GM23338 (cell line): ENCODE measurements at regions not wholly inside any gene's neighbourhood (a gene's known extent, or its start where the extent isn't known, plus 50 kb on each side); places are given as distances from the start of the nearest gene placed in this dataset.
A peak's percentile ranks its signal among the peaks of the same experiment; 100 is the strongest.

Experiments used
- ATAC-seq: fragments of 200-7000 bp; cut with Tn5 transposase; 3 replicates; pipeline ENCODE4 v1.9.1; 2020
- DNase-seq: peaks from one replicate; pipeline ENCODE4 v3.0.0-alpha.2; 2015; ENCODE audit warnings: low spot score
- H2AFZ ChIP-seq: fragments of 200-600 bp; sonication (generic); 2 replicates; pipeline ENCODE4 v1.8.0; 2016; ENCODE audit warnings: antibody characterized with exemption, mild to moderate bottlenecking, moderate library complexity
- H3F3A ChIP-seq: fragments of 200-600 bp; sonication (generic); replicated peaks from 2 replicates; pipeline ENCODE4 v1.8.0; 2017; ENCODE audit warnings: antibody characterized with exemption, mixed run types, low read depth
- H3K27ac ChIP-seq: fragments of 200-600 bp; sonication (generic); 2 replicates; pipeline ENCODE4 v1.6.1; 2016; ENCODE audit warnings: low read depth
- H3K27me3 ChIP-seq: fragments of 200-600 bp; sonication (generic); 2 replicates; pipeline ENCODE4 v1.8.0; 2016; ENCODE audit warnings: mild to moderate bottlenecking, mixed run types, moderate library complexity; ENCODE audit not compliant: insufficient read depth
- H3K36me3 ChIP-seq: fragments of 200-600 bp; sonication (generic); 2 replicates; pipeline ENCODE4 v1.8.0; 2016; ENCODE audit warnings: mild to moderate bottlenecking; ENCODE audit not compliant: insufficient read depth
- H3K4me1 ChIP-seq: fragments of 200-600 bp; sonication (generic); 2 replicates; pipeline ENCODE4 v1.8.0; 2016; ENCODE audit warnings: mild to moderate bottlenecking, moderate library complexity; ENCODE audit not compliant: insufficient read depth
- H3K4me2 ChIP-seq: fragments of 200-600 bp; sonication (generic); 2 replicates; pipeline ENCODE4 v1.7.1; 2017; ENCODE audit warnings: mixed run types
- H3K4me3 ChIP-seq: fragments of 200-600 bp; sonication (generic); 2 replicates; pipeline ENCODE4 v1.6.1; 2016; ENCODE audit warnings: mixed run types
- H3K79me2 ChIP-seq: fragments of 200-600 bp; sonication (generic); replicated peaks from 2 replicates; pipeline ENCODE4 v1.8.0; 2017; ENCODE audit warnings: mild to moderate bottlenecking; ENCODE audit not compliant: insufficient read depth
- H3K9me2 ChIP-seq: fragments of 200-600 bp; sonication (generic); 2 replicates; pipeline ENCODE4 v1.8.0; 2017; ENCODE audit not compliant: insufficient read depth
- H4K20me1 ChIP-seq: fragments of 200-600 bp; sonication (generic); replicated peaks from 2 replicates; pipeline ENCODE4 v1.8.0; 2017; ENCODE audit warnings: mild to moderate bottlenecking; ENCODE audit not compliant: insufficient read depth
- H3K27ac Mint-ChIP-seq: 2 replicates; pipeline ENCODE4 v1.8.0; 2020; ENCODE audit warnings: inconsistent platforms, mild to moderate bottlenecking, moderate library complexity, mixed read lengths
- H3K27me3 Mint-ChIP-seq: 3 replicates; pipeline ENCODE4 v1.8.0; 2022; ENCODE audit warnings: low read depth, mild to moderate bottlenecking, moderate library complexity, mixed read lengths, inconsistent platforms; ENCODE audit not compliant: insufficient read depth, poor library complexity
- H3K36me3 Mint-ChIP-seq: 3 replicates; pipeline ENCODE4 v1.8.0; 2021; ENCODE audit warnings: low read depth, mild to moderate bottlenecking, inconsistent platforms, moderate library complexity, mixed read lengths
- H3K4me1 Mint-ChIP-seq: 3 replicates; pipeline ENCODE4 v1.8.0; 2020; ENCODE audit warnings: mild to moderate bottlenecking, inconsistent platforms, mixed read lengths
- H3K4me3 Mint-ChIP-seq: 3 replicates; pipeline ENCODE4 v1.8.0; 2021; ENCODE audit warnings: moderate library complexity, mild to moderate bottlenecking, inconsistent platforms, mixed read lengths
- H3K9me3 Mint-ChIP-seq: 3 replicates; pipeline ENCODE4 v1.8.0; 2020; ENCODE audit warnings: moderate library complexity, mild to moderate bottlenecking, inconsistent platforms, mixed read lengths
- CREB1 ChIP-seq: fragments of 250-450 bp; sonication (Bioruptor Pico); IDR thresholded peaks from 2 replicates; pipeline ENCODE4 v1.5.0; 2020; ENCODE audit warnings: low read depth, mild to moderate bottlenecking, moderate library complexity
- EZH2phosphoT487 ChIP-seq: fragments of 200-600 bp; sonication (generic); IDR thresholded peaks from one replicate; pipeline ENCODE4 v1.8.1; 2018; ENCODE audit warnings: antibody characterized with exemption; ENCODE audit not compliant: unreplicated experiment
- JUNB ChIP-seq: IDR thresholded peaks from one replicate; pipeline ENCODE4 v1.6.1; 2016; ENCODE audit warnings: antibody characterized with exemption; ENCODE audit not compliant: unreplicated experiment
- POLR2AphosphoS5 ChIP-seq: IDR thresholded peaks from 2 replicates; pipeline ENCODE4 v1.6.1; 2016; ENCODE audit warnings: antibody characterized with exemption, low read depth
- STAT1 ChIP-seq: IDR thresholded peaks from one replicate; pipeline ENCODE4 v1.6.1; 2016; ENCODE audit warnings: antibody characterized with exemption; ENCODE audit not compliant: unreplicated experiment
- ZNF114 ChIP-seq: fragments of 250-450 bp; sonication (Bioruptor Pico); IDR thresholded peaks from 2 replicates; pipeline ENCODE4 v1.5.0; 2020; ENCODE audit warnings: mild to moderate bottlenecking, moderate library complexity
- ZNF331 ChIP-seq: fragments of 250-450 bp; sonication (Bioruptor Pico); IDR thresholded peaks from 2 replicates; pipeline ENCODE4 v1.5.0; 2020; ENCODE audit warnings: low read depth, mild to moderate bottlenecking, moderate library complexity
- TF ChIP-seq, protein P1 (sequence below): fragments of 250-450 bp; sonication (Bioruptor Pico); IDR thresholded peaks from 2 replicates; pipeline ENCODE4 v1.5.0; 2020; ENCODE audit warnings: mild to moderate bottlenecking, moderate library complexity

GRCh38 chr2:37527361-37527760, 144.1 kb downstream of the CDC42EP3 start (continued):
- TF ChIP-seq, protein P1, sequence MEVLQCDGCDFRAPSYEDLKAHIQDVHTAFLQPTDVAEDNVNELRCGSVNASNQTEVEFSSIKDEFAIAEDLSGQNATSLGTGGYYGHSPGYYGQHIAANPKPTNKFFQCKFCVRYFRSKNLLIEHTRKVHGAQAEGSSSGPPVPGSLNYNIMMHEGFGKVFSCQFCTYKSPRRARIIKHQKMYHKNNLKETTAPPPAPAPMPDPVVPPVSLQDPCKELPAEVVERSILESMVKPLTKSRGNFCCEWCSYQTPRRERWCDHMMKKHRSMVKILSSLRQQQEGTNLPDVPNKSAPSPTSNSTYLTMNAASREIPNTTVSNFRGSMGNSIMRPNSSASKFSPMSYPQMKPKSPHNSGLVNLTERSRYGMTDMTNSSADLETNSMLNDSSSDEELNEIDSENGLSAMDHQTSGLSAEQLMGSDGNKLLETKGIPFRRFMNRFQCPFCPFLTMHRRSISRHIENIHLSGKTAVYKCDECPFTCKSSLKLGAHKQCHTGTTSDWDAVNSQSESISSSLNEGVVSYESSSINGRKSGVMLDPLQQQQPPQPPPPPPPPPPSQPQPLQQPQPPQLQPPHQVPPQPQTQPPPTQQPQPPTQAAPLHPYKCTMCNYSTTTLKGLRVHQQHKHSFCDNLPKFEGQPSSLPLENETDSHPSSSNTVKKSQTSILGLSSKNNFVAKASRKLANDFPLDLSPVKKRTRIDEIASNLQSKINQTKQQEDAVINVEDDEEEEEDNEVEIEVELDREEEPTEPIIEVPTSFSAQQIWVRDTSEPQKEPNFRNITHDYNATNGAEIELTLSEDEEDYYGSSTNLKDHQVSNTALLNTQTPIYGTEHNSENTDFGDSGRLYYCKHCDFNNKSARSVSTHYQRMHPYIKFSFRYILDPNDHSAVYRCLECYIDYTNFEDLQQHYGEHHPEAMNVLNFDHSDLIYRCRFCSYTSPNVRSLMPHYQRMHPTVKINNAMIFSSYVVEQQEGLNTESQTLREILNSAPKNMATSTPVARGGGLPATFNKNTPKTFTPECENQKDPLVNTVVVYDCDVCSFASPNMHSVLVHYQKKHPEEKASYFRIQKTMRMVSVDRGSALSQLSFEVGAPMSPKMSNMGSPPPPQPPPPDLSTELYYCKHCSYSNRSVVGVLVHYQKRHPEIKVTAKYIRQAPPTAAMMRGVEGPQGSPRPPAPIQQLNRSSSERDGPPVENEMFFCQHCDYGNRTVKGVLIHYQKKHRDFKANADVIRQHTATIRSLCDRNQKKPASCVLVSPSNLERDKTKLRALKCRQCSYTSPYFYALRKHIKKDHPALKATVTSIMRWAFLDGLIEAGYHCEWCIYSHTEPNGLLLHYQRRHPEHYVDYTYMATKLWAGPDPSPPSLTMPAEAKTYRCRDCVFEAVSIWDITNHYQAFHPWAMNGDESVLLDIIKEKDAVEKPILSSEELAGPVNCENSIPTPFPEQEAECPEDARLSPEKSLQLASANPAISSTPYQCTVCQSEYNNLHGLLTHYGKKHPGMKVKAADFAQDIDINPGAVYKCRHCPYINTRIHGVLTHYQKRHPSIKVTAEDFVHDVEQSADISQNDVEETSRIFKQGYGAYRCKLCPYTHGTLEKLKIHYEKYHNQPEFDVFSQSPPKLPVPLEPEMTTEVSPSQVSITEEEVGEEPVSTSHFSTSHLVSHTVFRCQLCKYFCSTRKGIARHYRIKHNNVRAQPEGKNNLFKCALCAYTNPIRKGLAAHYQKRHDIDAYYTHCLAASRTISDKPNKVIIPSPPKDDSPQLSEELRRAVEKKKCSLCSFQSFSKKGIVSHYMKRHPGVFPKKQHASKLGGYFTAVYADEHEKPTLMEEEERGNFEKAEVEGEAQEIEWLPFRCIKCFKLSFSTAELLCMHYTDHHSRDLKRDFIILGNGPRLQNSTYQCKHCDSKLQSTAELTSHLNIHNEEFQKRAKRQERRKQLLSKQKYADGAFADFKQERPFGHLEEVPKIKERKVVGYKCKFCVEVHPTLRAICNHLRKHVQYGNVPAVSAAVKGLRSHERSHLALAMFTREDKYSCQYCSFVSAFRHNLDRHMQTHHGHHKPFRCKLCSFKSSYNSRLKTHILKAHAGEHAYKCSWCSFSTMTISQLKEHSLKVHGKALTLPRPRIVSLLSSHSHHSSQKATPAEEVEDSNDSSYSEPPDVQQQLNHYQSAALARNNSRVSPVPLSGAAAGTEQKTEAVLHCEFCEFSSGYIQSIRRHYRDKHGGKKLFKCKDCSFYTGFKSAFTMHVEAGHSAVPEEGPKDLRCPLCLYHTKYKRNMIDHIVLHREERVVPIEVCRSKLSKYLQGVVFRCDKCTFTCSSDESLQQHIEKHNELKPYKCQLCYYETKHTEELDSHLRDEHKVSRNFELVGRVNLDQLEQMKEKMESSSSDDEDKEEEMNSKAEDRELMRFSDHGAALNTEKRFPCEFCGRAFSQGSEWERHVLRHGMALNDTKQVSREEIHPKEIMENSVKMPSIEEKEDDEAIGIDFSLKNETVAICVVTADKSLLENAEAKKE (CRISPR knock-in tag) = no peak

- no peaks in the 10 kb centered on the region for H3K4me1 ChIP-seq
- 0 out of 3 replicates have a peak, but pooled peaks cover 2% of the 10 kb centered on the region for H3K4me1 Mint-ChIP-seq
- DNase-seq = no peak
- no peaks in the 10 kb centered on the region for H3K36me3 ChIP-seq
- no peak overlapping the region for H3K4me3 ChIP-seq
- no peak overlapping the region for H3K27ac ChIP-seq
- H3K9me2 ChIP-seq = no peaks in the 10 kb centered on the region
- no peak overlapping the region for H3K4me3 Mint-ChIP-seq
- H4K20me1 ChIP-seq = no peaks in the 10 kb centered on the region
- H2AFZ ChIP-seq = peak overlapping the region; percentile 49; the same call in 1 of the 2 replicates
- ATAC-seq = no peak
- H3F3A ChIP-seq = no peaks in the 10 kb centered on the region
- no peaks in the 10 kb centered on the region for H3K27me3 ChIP-seq
- H3K9me3 Mint-ChIP-seq = no peaks in the 10 kb centered on the region
- no peak overlapping the region for H3K27ac Mint-ChIP-seq
- no peak overlapping the region for H3K4me2 ChIP-seq
- no peaks in the 10 kb centered on the region for H3K27me3 Mint-ChIP-seq
- H3K36me3 Mint-ChIP-seq = no peaks in the 10 kb centered on the region
- no peaks in the 10 kb centered on the region for H3K79me2 ChIP-seq
- TF ChIP-seq STAT1 (no peak), POLR2AphosphoS5 (no peak), CREB1 (CRISPR knock-in tag) (no peak), ZNF114 (CRISPR knock-in tag) (no peak), ZNF331 (CRISPR knock-in tag) (no peak), EZH2phosphoT487 (no peak), JUNB (no peak)
- TF ChIP-seq, protein P1 (CRISPR knock-in tag) = no peak
Measured at GRCh38 chr2:37529830-37530415, 141.5 kb downstream of the CDC42EP3 start.
